SK-N-SH (cell line): ENCODE measurements at regions not wholly inside any gene's neighbourhood (a gene's known extent, or its start where the extent isn't known, plus 50 kb on each side); places are given as distances from the start of the nearest gene placed in this dataset.

Experiments
- CTCF ChIA-PET: fragments of 300-600, 350-600 bp; formaldehyde crosslinking; extraction: SDS; loops from one replicate; lab custom pipeline; 2021; lab: Yijun Ruan, JAX
- POLR2A ChIA-PET: fragments of 350-600 bp; sonication (Branson Sonifier 250); formaldehyde crosslinking; extraction: SDS; loops from one replicate; lab custom pipeline; 2020; ENCODE audit warnings: antibody characterized with exemption, inconsistent platforms; lab: Yijun Ruan, JAX
- DNase-seq: peaks from one replicate; pipeline ENCODE4 v3.0.0; 2012
- H2AFZ ChIP-seq: fragments of 200-600 bp; sonication (generic); 2 replicates; pipeline ENCODE4 v1.8.1; 2016; ENCODE audit warnings: antibody characterized with exemption, mild to moderate bottlenecking, low read depth
- H3F3A ChIP-seq: fragments of 200-600 bp; sonication (generic); replicated peaks from 2 replicates; pipeline ENCODE3; 2016; ENCODE audit warnings: antibody characterized with exemption, mild to moderate bottlenecking; ENCODE audit not compliant: insufficient read depth
- H3K27ac ChIP-seq, 2 experiments: fragments of 200-500 bp in 1 of 2; fragments of 200-600 bp in 1 of 2; sonication (Bioruptor generic) in 1 of 2; sonication (generic), shearing (Covaris generic) in 1 of 2; 2 replicates each; pipeline versions ENCODE4 v1.5.1 to v1.6.1; 2014 to 2016; ENCODE audit warnings: low read depth in 2 of 2, inconsistent platforms in 1 of 2, low read length in 1 of 2, mild to moderate bottlenecking in 1 of 2, mixed read lengths in 1 of 2
- H3K27me3 ChIP-seq: fragments of 200-600 bp; sonication (generic), shearing (Covaris generic); 2 replicates; pipeline ENCODE4 v1.6.1; 2016; ENCODE audit warnings: mixed run types; ENCODE audit not compliant: insufficient read depth
- H3K36me3 ChIP-seq, 2 experiments: fragments of 200-500 bp in 1 of 2; fragments of 200-600 bp in 1 of 2; sonication (Bioruptor generic) in 1 of 2; sonication (generic) in 1 of 2; replicated peaks in 1 of 2; 2 replicates each; pipeline versions ENCODE3 to v1.5.1; 2014 to 2016; ENCODE audit warnings: low read length in 1 of 2, mild to moderate bottlenecking in 1 of 2; ENCODE audit not compliant: insufficient read depth in 2 of 2, control insufficient read depth in 1 of 2
- H3K4me1 ChIP-seq, 2 experiments: fragments of 200-500 bp in 1 of 2; fragments of 200-600 bp in 1 of 2; sonication (Bioruptor generic) in 1 of 2; sonication (generic), shearing (Covaris generic) in 1 of 2; 2 replicates each; pipeline versions ENCODE4 v1.5.1 to v1.6.1; 2014 to 2016; ENCODE audit warnings: low read depth in 1 of 2, low read length in 1 of 2, mixed run types in 1 of 2; ENCODE audit not compliant: insufficient read depth in 2 of 2, control insufficient read depth in 1 of 2
- H3K4me2 ChIP-seq: fragments of 200-600 bp; sonication (generic), shearing (Covaris generic); 2 replicates; pipeline ENCODE4 v1.6.1; 2017; ENCODE audit warnings: mixed run types
- H3K4me3 ChIP-seq, 2 experiments: fragments of 200-500 bp in 1 of 2; fragments of 200-600 bp in 1 of 2; sonication (Bioruptor generic) in 1 of 2; sonication (generic), shearing (Covaris generic) in 1 of 2; 2 replicates each; pipeline versions ENCODE4 v1.5.1 to v1.8.1; 2014 to 2016; ENCODE audit warnings: low read depth in 2 of 2, inconsistent platforms in 1 of 2, low read length in 1 of 2, mild to moderate bottlenecking in 1 of 2, mixed read lengths in 1 of 2, moderate library complexity in 1 of 2
- H3K79me2 ChIP-seq: fragments of 200-600 bp; sonication (generic); 2 replicates; pipeline ENCODE4 v1.8.1; 2017; ENCODE audit warnings: mild to moderate bottlenecking; ENCODE audit not compliant: insufficient read depth
- H3K9ac ChIP-seq: fragments of 200-600 bp; sonication (generic); 2 replicates; pipeline ENCODE4 v1.6.1; 2017; ENCODE audit warnings: mixed run types
- H3K9me2 ChIP-seq: fragments of 200-600 bp; sonication (generic); 2 replicates; pipeline ENCODE4 v1.6.1; 2017; ENCODE audit warnings: mixed run types
- H3K9me3 ChIP-seq: fragments of 200-600 bp; sonication (generic); 2 replicates; pipeline ENCODE4 v1.6.1; 2017; ENCODE audit warnings: mixed run types, mild to moderate bottlenecking, moderate library complexity
- H4K20me1 ChIP-seq: fragments of 200-600 bp; sonication (generic); 2 replicates; pipeline ENCODE4 v1.6.1; 2017; ENCODE audit warnings: mild to moderate bottlenecking, mixed run types; ENCODE audit not compliant: insufficient read depth
- CHD2 ChIP-seq: fragments of 150-350 bp; IDR thresholded peaks from 2 replicates; pipeline ENCODE4 v1.6.1; 2018; ENCODE audit warnings: low read length; ENCODE audit not compliant: partially characterized antibody
- CTCF ChIP-seq: fragments of 200-600 bp; sonication (generic); IDR thresholded peaks from 2 replicates; pipeline ENCODE4 v1.6.1; 2017; ENCODE audit warnings: antibody characterized with exemption, mild to moderate bottlenecking, moderate library complexity
- FOXJ3 ChIP-seq: sonication (generic); formaldehyde crosslinking; IDR thresholded peaks from 2 replicates; pipeline ENCODE4 v1.5.1; 2020; ENCODE audit warnings: mild to moderate bottlenecking, missing genetic modification reagents
- GABPA ChIP-seq: IDR thresholded peaks from 2 replicates; pipeline ENCODE4 v1.4.0; 2012; ENCODE audit warnings: low read depth, mild to moderate bottlenecking
- GATA2 ChIP-seq: sonication (generic); formaldehyde crosslinking; IDR thresholded peaks from 2 replicates; pipeline ENCODE4 v1.5.0; 2020; ENCODE audit warnings: mild to moderate bottlenecking, missing genetic modification reagents
- JUND ChIP-seq: IDR thresholded peaks from 2 replicates; pipeline ENCODE4 v1.4.0; 2012
- NFIC ChIP-seq: IDR thresholded peaks from 2 replicates; pipeline ENCODE4 v1.4.0; 2012; ENCODE audit warnings: borderline replicate concordance
- POLR2AphosphoS5 ChIP-seq: IDR thresholded peaks from 2 replicates; pipeline ENCODE4 v1.6.1; 2012; ENCODE audit warnings: low read depth, low read length
- RCOR1 ChIP-seq: fragments of 150-350 bp; IDR thresholded peaks from 2 replicates; pipeline ENCODE4 v1.6.1; 2017; ENCODE audit warnings: antibody characterized with exemption, low read length
- REST ChIP-seq: IDR thresholded peaks from 2 replicates; pipeline ENCODE4 v1.6.1; 2012; ENCODE audit warnings: mild to moderate bottlenecking, low read depth, low read length, moderate library complexity
- USF1 ChIP-seq: IDR thresholded peaks from 2 replicates; pipeline ENCODE4 v1.4.0; 2012; ENCODE audit warnings: low read depth, borderline replicate concordance
- WGBS: methylation state at CpG from one replicate; pipeline ENCODE4 v1.1.6; 2017; ENCODE audit warnings: low lambda C conversion rate; 5-methylcytosine and 5-hydroxymethylcytosine counted together

GRCh38 chr6:139534472-139535115 lies 160.1 kb upstream of the CITED2 start:
- Histone ChIP-seq H3K9me3 (no peaks in the 10 kb centered on the region), H3F3A (peaks cover 25% of the 10 kb centered on the region), H3K79me2 (no peaks in the 10 kb centered on the region; the same call in 1 of the 2 replicates), H3K27me3 (no peaks in the 10 kb centered on the region), H3K4me1 (peaks cover 0 to 29% of the 10 kb centered on the region in 2 experiments), H2AFZ (peak overlapping the region; percentile 90), H3K9me2 (no peaks in the 10 kb centered on the region), H3K9ac (peak overlapping the region; percentile 50; the same call in 1 of the 2 replicates), H3K36me3 (no peaks in the 10 kb centered on the region), H3K4me3 (no peak overlapping the region; a peak in 1 of 4 replicates), H3K27ac (peak overlapping the region; percentile 73 to 81), H3K4me2 (peak overlapping the region; percentile 66; the same call in 1 of the 2 replicates), H4K20me1 (no peaks in the 10 kb centered on the region)
- DNase-seq = no peak
- 33% methylated on average over 5 of the region's 5 CpGs for WGBS
- TF ChIP-seq GATA2 (CRISPR knock-in tag) (no peak), POLR2AphosphoS5 (no peak), RCOR1 (no peak), GABPA (no peak), JUND (no peak), CHD2 (no peak), CTCF (no peak), USF1 (no peak), REST (no peak), NFIC (no peak), FOXJ3 (no peak)
- CTCF ChIA-PET = no interaction called here
- POLR2A ChIA-PET = no interaction called here
